GM12892 (cell line): ENCODE measurements at regions not wholly inside any gene's neighbourhood (a gene's known extent, or its start where the extent isn't known, plus 50 kb on each side); places are given as distances from the start of the nearest gene placed in this dataset.

Experiments
- DNase-seq: peaks from one replicate; pipeline ENCODE4 v3.0.0; 2011; ENCODE audit not compliant: insufficient read length
- FAIRE-seq: peaks from 2 replicates; lab custom pipeline; 2011; peaks lifted over from hg19 to GRCh38; lab: Jason Lieb, UNC
- POLR2A ChIP-seq: IDR thresholded peaks from 2 replicates; pipeline ENCODE4 v1.6.1; 2011; ENCODE audit warnings: low read depth, low read length, control low read depth
- POLR2AphosphoS5 ChIP-seq: IDR thresholded peaks from 2 replicates; pipeline ENCODE4 v1.6.1; 2011; ENCODE audit warnings: low read depth, low read length, control low read depth
- TAF1 ChIP-seq: IDR thresholded peaks from 2 replicates; pipeline ENCODE4 v1.6.1; 2011; ENCODE audit warnings: low read depth, mild to moderate bottlenecking, control low read depth, low read length, borderline replicate concordance

DNA sequence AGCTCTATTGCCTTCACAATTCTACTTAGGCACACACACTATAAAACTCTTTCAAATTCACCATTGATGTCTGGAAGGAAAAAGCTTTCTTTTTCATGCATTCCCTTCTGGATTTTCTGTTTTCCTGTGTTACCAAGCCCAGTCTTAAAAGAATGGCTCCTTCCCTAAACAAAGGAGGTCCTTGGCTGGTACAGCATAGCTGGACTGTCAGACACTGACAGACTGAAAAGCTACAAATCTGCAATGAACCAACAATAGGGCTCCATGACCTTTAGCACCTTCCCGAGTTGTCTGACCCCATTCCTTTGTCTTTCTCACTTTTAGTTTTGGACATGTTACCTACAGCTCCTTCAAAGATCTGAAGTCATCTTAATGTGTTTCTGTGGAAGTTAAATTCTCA lies 382.5 kb downstream of the TMEM161B start:
- no peak for DNase-seq
- TF ChIP-seq POLR2AphosphoS5, result no peak
- no peak for TF ChIP-seq TAF1
- no peak for FAIRE-seq

- TF ChIP-seq POLR2AphosphoS5, result no peak
- no peak for TF ChIP-seq POLR2A
- TF ChIP-seq TAF1, result no peak
- DNase-seq (no peak), FAIRE-seq (no peak)
Observed at GRCh38 chr5:87885758-87886157, 382.9 kb downstream of the TMEM161B start.

- no peak for FAIRE-seq
- TF ChIP-seq POLR2A, result no peak
- TF ChIP-seq POLR2AphosphoS5, result no peak
- no peak for TF ChIP-seq TAF1
- no peak for DNase-seq
Observed at GRCh38 chr5:87877495-87877894, 391.1 kb downstream of the TMEM161B start.

GRCh38 chr5:87877023-87877422 lies 391.6 kb downstream of the TMEM161B start:
- FAIRE-seq (no peak), DNase-seq (no peak)
- TF ChIP-seq POLR2A, result no peak
- TF ChIP-seq POLR2AphosphoS5, result no peak
- no peak for TF ChIP-seq TAF1

GRCh38 chr5:87876616-87877015 lies 392.0 kb downstream of the TMEM161B start:
- DNase-seq (no peak), FAIRE-seq (no peak)
- TF ChIP-seq POLR2AphosphoS5, result no peak
- TF ChIP-seq TAF1, result no peak
- no peak for TF ChIP-seq POLR2A

GRCh38 chr5:87872986-87873385 lies 395.7 kb downstream of the TMEM161B start:
- DNase-seq (no peak), FAIRE-seq (no peak)
- TF ChIP-seq TAF1, result no peak

DNA sequence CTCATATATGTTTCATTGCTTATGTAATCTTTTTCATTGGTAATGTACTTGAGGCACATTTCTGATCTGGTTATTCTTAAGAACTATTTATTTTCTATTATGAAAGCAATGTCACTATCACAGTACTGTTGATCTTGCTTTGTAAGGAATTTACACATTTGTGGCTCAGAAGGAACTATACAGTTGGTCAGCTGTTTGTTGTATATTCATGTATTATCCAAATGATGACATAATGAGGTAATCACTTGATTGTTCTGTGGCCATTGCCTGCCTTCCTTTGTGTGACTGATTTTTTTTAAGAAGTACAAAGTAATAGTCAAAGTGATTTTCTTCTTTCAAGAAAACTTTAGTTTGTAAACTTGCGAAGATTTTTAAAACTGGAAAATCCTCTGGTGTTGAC lies 399.9 kb downstream of the TMEM161B start:
- DNase-seq (no peak), FAIRE-seq (no peak)
- TF ChIP-seq POLR2A (no peak), TAF1 (no peak), POLR2AphosphoS5 (no peak)

DNA sequence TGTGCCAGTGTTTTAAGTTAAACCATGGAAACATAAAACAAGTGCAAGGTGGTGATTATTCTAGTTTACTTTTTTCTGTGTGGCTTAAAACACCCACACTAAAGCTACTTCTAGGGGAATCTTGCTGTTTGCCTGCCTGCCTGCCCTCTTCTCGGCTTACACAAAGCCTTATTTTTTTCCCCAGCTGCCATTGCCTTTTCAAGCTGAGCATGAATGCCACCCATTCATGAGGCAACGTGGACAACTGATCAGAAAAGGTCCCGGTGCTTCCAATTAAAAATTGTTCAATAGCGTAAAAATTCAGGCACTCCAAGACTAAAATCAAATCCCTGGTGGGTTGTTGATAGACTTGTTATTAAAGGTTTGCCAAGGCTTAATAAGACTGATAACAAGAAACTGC lies 401.4 kb downstream of the TMEM161B start:
- TF ChIP-seq POLR2A (no peak), TAF1 (no peak), POLR2AphosphoS5 (no peak)
- FAIRE-seq (no peak), DNase-seq (no peak)

- FAIRE-seq (no peak), DNase-seq (no peak)
- TF ChIP-seq TAF1, result no peak
- no peak for TF ChIP-seq POLR2AphosphoS5
- TF ChIP-seq POLR2A, result no peak
Observed at GRCh38 chr5:87853541-87853940, 415.1 kb downstream of the TMEM161B start.

- TF ChIP-seq POLR2AphosphoS5 (no peak), TAF1 (no peak), POLR2A (no peak)
- FAIRE-seq, result no peak
- no peak for DNase-seq
Observed at GRCh38 chr5:87851603-87852002, 417.0 kb downstream of the TMEM161B start.

GRCh38 chr5:87850843-87851242 lies 417.8 kb downstream of the TMEM161B start:
- no peak for FAIRE-seq
- TF ChIP-seq POLR2AphosphoS5 (no peak), POLR2A (no peak), TAF1 (no peak)
- no peak for DNase-seq

- DNase-seq (no peak), FAIRE-seq (no peak)
- no peak for TF ChIP-seq POLR2A
- no peak for TF ChIP-seq TAF1
- TF ChIP-seq POLR2AphosphoS5, result no peak
Observed at GRCh38 chr5:87845734-87846133, 422.9 kb downstream of the TMEM161B start.

- TF ChIP-seq POLR2A, result no peak
- no peak for TF ChIP-seq TAF1
- TF ChIP-seq POLR2AphosphoS5, result no peak
- no peak for FAIRE-seq
- no peak for DNase-seq
Observed at GRCh38 chr5:87844866-87845265, 423.8 kb downstream of the TMEM161B start.
